ENCODE measurements at regions not wholly inside any gene's neighbourhood (a gene's known extent, or its start where the extent isn't known, plus 50 kb on each side); places are given as distances from the start of the nearest gene placed in this dataset.

GRCh38 chrX:124573468-124573867 lies 227.1 kb downstream of the SH2D1A start:
- TF ChIP-seq FOXP2 (optimal IDR thresholded peaks at IDR 0.05; ENCODE audit: borderline replicate concordance, extremely low read depth, extremely low read length, insufficient read depth) (no peak), REST (IDR thresholded peaks at IDR 0.05; ENCODE audit: insufficient read depth in 1 of 2, low read depth in 2 of 2, low read length in 2 of 2) (no peak), POLR2AphosphoS5 (IDR thresholded peaks at IDR 0.05; ENCODE audit: low read depth, low read length) (no peak)
